HCT116 (cell line): ENCODE measurements at regions not wholly inside any gene's neighbourhood (a gene's known extent, or its start where the extent isn't known, plus 50 kb on each side); places are given as distances from the start of the nearest gene placed in this dataset.

Experiments
- ATAC-seq: fragments of 200-7000 bp; cut with Tn5 transposase; 2 replicates; pipeline ENCODE4 v1.9.1; 2020; ENCODE audit warnings: mild to moderate bottlenecking, moderate library complexity
- BruUV-seq: library from RNA; stranded (reverse); fragments of 400-500 nt; replicated peaks from 2 replicates; lab custom pipeline; 2021; lab: Mats Ljungman, UMichigan
- CTCF ChIA-PET: fragments of 300-600 bp; sonication (Branson Sonifier 250); formaldehyde crosslinking; loops from one replicate; lab custom pipeline; 2021; ENCODE audit warnings: antibody characterized with exemption; lab: Charles Lee
- POLR2A ChIA-PET: fragments of 300-600, 350-600 bp; sonication (Branson Sonifier 250); formaldehyde crosslinking; loops from one replicate; lab custom pipeline; 2021; ENCODE audit warnings: antibody characterized with exemption; lab: Charles Lee
- RAD21 ChIA-PET, 2 experiments: fragments of 300-600 bp; sonication (Branson Sonifier 250); formaldehyde crosslinking; loops; one replicate each; lab custom pipeline; 2023; ENCODE audit warnings: low total read pairs in 2 of 2; ENCODE audit not compliant: uncharacterized antibody in 2 of 2, unreplicated experiment in 2 of 2, low non-redundant PET in 1 of 2; lab: Charles Lee
- DNase-seq: peaks from one replicate; pipeline ENCODE4 v3.0.0-alpha.2; 2010; ENCODE audit warnings: low read depth, low spot score
- H2AFZ ChIP-seq: fragments of 200-600 bp; shearing (Covaris generic), sonication (generic); 2 replicates; pipeline ENCODE4 v1.6.1; 2017; ENCODE audit warnings: low read depth, mixed run types, mixed read lengths, antibody characterized with exemption, low read length; ENCODE audit not compliant: poor library complexity, severe bottlenecking
- H3K27ac ChIP-seq: 2 replicates; pipeline ENCODE4 v1.5.1; 2012; ENCODE audit warnings: low read depth, low read length
- H3K27me3 ChIP-seq: fragments of 200-600 bp; sonication (generic); 2 replicates; pipeline ENCODE4 v1.6.1; 2016; ENCODE audit warnings: mixed run types, low read length, mixed read lengths; ENCODE audit not compliant: insufficient read depth
- H3K36me3 ChIP-seq, 2 experiments: fragments of 200-500 bp in 1 of 2; fragments of 200-600 bp in 1 of 2; sonication (Bioruptor generic) in 1 of 2; sonication (generic) in 1 of 2; 2 replicates each; pipeline versions ENCODE4 v1.5.1 to v1.6.1; 2014 to 2016; ENCODE audit warnings: low read length in 2 of 2, inconsistent platforms in 1 of 2, mixed read lengths in 1 of 2, mixed run types in 1 of 2; ENCODE audit not compliant: insufficient read depth in 2 of 2, control insufficient read depth in 1 of 2
- H3K4me1 ChIP-seq, 2 experiments: fragments of 200-600 bp in 1 of 2; sonication (generic) in 1 of 2; 2 replicates each; pipeline versions ENCODE4 v1.5.1 to v1.6.1; 2012 to 2017; ENCODE audit warnings: low read length in 2 of 2, inconsistent platforms in 1 of 2, mild to moderate bottlenecking in 1 of 2, mixed read lengths in 1 of 2, mixed run types in 1 of 2, moderate library complexity in 1 of 2; ENCODE audit not compliant: insufficient read depth in 2 of 2, control insufficient read depth in 1 of 2
- H3K4me2 ChIP-seq: fragments of 200-600 bp; sonication (generic); 2 replicates; pipeline ENCODE4 v1.6.1; 2017; ENCODE audit warnings: mixed run types, low read length, mixed read lengths
- H3K4me3 ChIP-seq, 2 experiments: fragments of 200-600 bp in 1 of 2; sonication (generic) in 1 of 2; replicated peaks in 1 of 2; 2 replicates each; pipeline ENCODE4 v1.5.1; 2011 to 2016; ENCODE audit warnings: low read length in 2 of 2, control low read depth in 1 of 2, low read depth in 1 of 2, mild to moderate bottlenecking in 1 of 2, mixed read lengths in 1 of 2, mixed run types in 1 of 2
- H3K79me2 ChIP-seq: fragments of 200-600 bp; sonication (generic); 2 replicates; pipeline ENCODE4 v1.6.1; 2017; ENCODE audit warnings: mild to moderate bottlenecking, mixed run types, low read length, moderate library complexity, mixed read lengths; ENCODE audit not compliant: insufficient read depth
- H3K9ac ChIP-seq: fragments of 200-600 bp; sonication (generic); 2 replicates; pipeline ENCODE4 v1.6.1; 2016; ENCODE audit warnings: low read length, mixed read lengths
- H3K9me2 ChIP-seq: fragments of 200-600 bp; sonication (generic), shearing (Covaris generic); 2 replicates; pipeline ENCODE4 v1.6.1; 2017; ENCODE audit warnings: mixed run types, mild to moderate bottlenecking, moderate library complexity; ENCODE audit not compliant: insufficient read depth
- H3K9me3 ChIP-seq, 2 experiments: fragments of 200-500 bp in 1 of 2; fragments of 200-600 bp in 1 of 2; sonication (Bioruptor generic) in 1 of 2; sonication (generic) in 1 of 2; 2 replicates each; pipeline ENCODE4 v1.6.1; 2014 to 2017; ENCODE audit warnings: low read length in 2 of 2, mixed read lengths in 2 of 2, inconsistent platforms in 1 of 2, low read depth in 1 of 2, mild to moderate bottlenecking in 1 of 2, mixed run types in 1 of 2, moderate library complexity in 1 of 2; ENCODE audit not compliant: control insufficient read depth in 1 of 2, insufficient read depth in 1 of 2
- H4K20me1 ChIP-seq: fragments of 200-600 bp; sonication (generic), shearing (Covaris generic); 2 replicates; pipeline ENCODE4 v1.6.1; 2017; ENCODE audit warnings: mixed run types, mild to moderate bottlenecking, moderate library complexity; ENCODE audit not compliant: insufficient read depth
- CBX3 ChIP-seq: IDR thresholded peaks from 2 replicates; pipeline ENCODE4 v1.6.1; 2012; ENCODE audit warnings: low read depth
- EZH2 ChIP-seq: fragments of 200-600 bp; sonication (generic); IDR thresholded peaks from 2 replicates; pipeline ENCODE4 v1.6.1; 2017; ENCODE audit warnings: antibody characterized with exemption, mixed run types
- EZH2phosphoT487 ChIP-seq: fragments of 200-600 bp; IDR thresholded peaks from 2 replicates; pipeline ENCODE4 v1.6.1; 2018; ENCODE audit warnings: antibody characterized with exemption, borderline replicate concordance
- FOSL1 ChIP-seq: IDR thresholded peaks from 2 replicates; pipeline ENCODE4 v1.6.1; 2012; ENCODE audit warnings: low read depth
- JUND ChIP-seq: IDR thresholded peaks from 2 replicates; pipeline ENCODE4 v1.6.1; 2012
- RAD21 ChIP-seq: IDR thresholded peaks from 2 replicates; pipeline ENCODE4 v1.6.1; 2012; ENCODE audit warnings: low read depth, mild to moderate bottlenecking
- SRF ChIP-seq: IDR thresholded peaks from 2 replicates; pipeline ENCODE4 v1.6.1; 2012; ENCODE audit warnings: low read depth
- TCF7L2 ChIP-seq: IDR thresholded peaks from 2 replicates; pipeline ENCODE4 v1.7.0; 2011; ENCODE audit warnings: borderline replicate concordance, inconsistent platforms; ENCODE audit not compliant: insufficient read depth, insufficient read length; ENCODE audit errors: extremely low read depth
- YY1 ChIP-seq: IDR thresholded peaks from 2 replicates; pipeline ENCODE4 v1.6.1; 2011; ENCODE audit warnings: low read length, low read depth, moderate library complexity, mild to moderate bottlenecking; ENCODE audit not compliant: insufficient replicate concordance; ENCODE audit errors: extremely low read depth
- ZFX ChIP-seq: fragments of 450-650 bp; IDR thresholded peaks from 2 replicates; pipeline ENCODE4 v1.6.1; 2017
- ZNF274 ChIP-seq: fragments of 200-500 bp; sonication (Bioruptor generic); IDR thresholded peaks from 2 replicates; pipeline ENCODE4 v1.6.1; 2014; ENCODE audit warnings: mild to moderate bottlenecking, low read depth, low read length, inconsistent platforms
- intact Hi-C: fragments of 100-400 bp; cut with micrococcal nuclease; formaldehyde crosslinking; loops from 2 replicates; pipeline ENCODE4 v1.10.0; 2022
- TF ChIP-seq, protein P1 (sequence below): IDR thresholded peaks from 2 replicates; pipeline ENCODE4 v1.6.1; 2012
- TF ChIP-seq, protein P2 (sequence below), 3 experiments: fragments of 200-600 bp in 1 of 3; sonication (generic) in 1 of 3; IDR thresholded peaks in 2 of 3; conservative IDR thresholded peaks in 1 of 3; 2 replicates each; pipeline ENCODE4 v1.5.1; 2012 to 2017; ENCODE audit warnings: low read depth in 2 of 3, low read length in 2 of 3, antibody characterized with exemption in 1 of 3, borderline replicate concordance in 1 of 3, control low read depth in 1 of 3, mild to moderate bottlenecking in 1 of 3, mixed read lengths in 1 of 3, mixed run types in 1 of 3, moderate library complexity in 1 of 3; ENCODE audit not compliant: insufficient read depth in 1 of 3
- TF ChIP-seq, protein P3 (sequence below): IDR thresholded peaks from 2 replicates; pipeline ENCODE4 v1.6.1; 2011; ENCODE audit warnings: mild to moderate bottlenecking, low read length, moderate library complexity; ENCODE audit not compliant: insufficient replicate concordance; ENCODE audit errors: extremely low read depth

DNA sequence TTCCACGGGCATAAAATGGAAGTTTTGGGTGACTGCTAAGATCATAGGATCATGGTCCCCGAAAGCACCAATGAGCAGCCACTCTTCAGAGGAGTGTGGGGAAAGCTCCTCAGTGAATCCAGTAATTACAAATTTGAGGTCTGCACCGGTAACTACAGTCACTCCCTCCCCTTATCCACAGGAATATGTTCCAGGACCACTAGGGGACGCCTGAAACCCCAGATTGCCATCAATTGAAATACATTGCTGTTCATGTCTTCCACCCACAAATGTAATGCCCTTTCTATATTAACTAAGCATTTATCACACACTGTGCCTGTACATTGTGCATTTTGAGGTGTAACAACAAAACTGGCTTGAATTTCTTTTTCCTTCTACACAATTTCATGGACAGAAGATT, 447.9 kb upstream of the PFKP start:
- Histone ChIP-seq H3K4me1 (no peaks in the 10 kb centered on the region), H3K4me2 (no peak overlapping the region), H3K9ac (no peak overlapping the region), H3K27me3 (no peaks in the 10 kb centered on the region)
- CTCF ChIA-PET: no interaction called here
- intact Hi-C loops: no loop called here
- no peak for DNase-seq
- TF ChIP-seq, protein P1, sequence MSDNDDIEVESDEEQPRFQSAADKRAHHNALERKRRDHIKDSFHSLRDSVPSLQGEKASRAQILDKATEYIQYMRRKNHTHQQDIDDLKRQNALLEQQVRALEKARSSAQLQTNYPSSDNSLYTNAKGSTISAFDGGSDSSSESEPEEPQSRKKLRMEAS: no peak
- TF ChIP-seq EZH2 (no peak), ZFX (no peak), EZH2phosphoT487 (no peak), FOSL1 (no peak), ZNF274 (no peak)
- TF ChIP-seq, protein P2, sequence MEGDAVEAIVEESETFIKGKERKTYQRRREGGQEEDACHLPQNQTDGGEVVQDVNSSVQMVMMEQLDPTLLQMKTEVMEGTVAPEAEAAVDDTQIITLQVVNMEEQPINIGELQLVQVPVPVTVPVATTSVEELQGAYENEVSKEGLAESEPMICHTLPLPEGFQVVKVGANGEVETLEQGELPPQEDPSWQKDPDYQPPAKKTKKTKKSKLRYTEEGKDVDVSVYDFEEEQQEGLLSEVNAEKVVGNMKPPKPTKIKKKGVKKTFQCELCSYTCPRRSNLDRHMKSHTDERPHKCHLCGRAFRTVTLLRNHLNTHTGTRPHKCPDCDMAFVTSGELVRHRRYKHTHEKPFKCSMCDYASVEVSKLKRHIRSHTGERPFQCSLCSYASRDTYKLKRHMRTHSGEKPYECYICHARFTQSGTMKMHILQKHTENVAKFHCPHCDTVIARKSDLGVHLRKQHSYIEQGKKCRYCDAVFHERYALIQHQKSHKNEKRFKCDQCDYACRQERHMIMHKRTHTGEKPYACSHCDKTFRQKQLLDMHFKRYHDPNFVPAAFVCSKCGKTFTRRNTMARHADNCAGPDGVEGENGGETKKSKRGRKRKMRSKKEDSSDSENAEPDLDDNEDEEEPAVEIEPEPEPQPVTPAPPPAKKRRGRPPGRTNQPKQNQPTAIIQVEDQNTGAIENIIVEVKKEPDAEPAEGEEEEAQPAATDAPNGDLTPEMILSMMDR (IDR thresholded peaks at IDR 0.05 in 2 of 3, conservative IDR thresholded peaks at IDR 0.05 in 1 of 3; ENCODE audit: borderline replicate concordance in 1 of 3, insufficient read depth in 1 of 3, low read depth in 2 of 3, low read length in 2 of 3): peak in 1 of 3 experiments; percentile 33; a peak in 3 of 6 replicates
- TF ChIP-seq, all 23 proteins: peak for 1
- H3K27ac ChIP-seq: no peak overlapping the region
- no TSS peak for BruUV-seq
- ChIA-PET RAD21 (no interaction called here), POLR2A (no interaction called here)
- H3K4me3 ChIP-seq: no peak overlapping the region
- H3K9me3 ChIP-seq: peaks cover 8 to 9% of the 10 kb centered on the region in 2 experiments; a peak in 2 of 4 replicates
- H2AFZ ChIP-seq: no peak overlapping the region
- ATAC-seq: no peak
- no peaks in the 10 kb centered on the region for H3K36me3 ChIP-seq
- H4K20me1 ChIP-seq: no peaks in the 10 kb centered on the region
- no peaks in the 10 kb centered on the region for H3K79me2 ChIP-seq
- no peaks in the 10 kb centered on the region for H3K9me2 ChIP-seq

DNA sequence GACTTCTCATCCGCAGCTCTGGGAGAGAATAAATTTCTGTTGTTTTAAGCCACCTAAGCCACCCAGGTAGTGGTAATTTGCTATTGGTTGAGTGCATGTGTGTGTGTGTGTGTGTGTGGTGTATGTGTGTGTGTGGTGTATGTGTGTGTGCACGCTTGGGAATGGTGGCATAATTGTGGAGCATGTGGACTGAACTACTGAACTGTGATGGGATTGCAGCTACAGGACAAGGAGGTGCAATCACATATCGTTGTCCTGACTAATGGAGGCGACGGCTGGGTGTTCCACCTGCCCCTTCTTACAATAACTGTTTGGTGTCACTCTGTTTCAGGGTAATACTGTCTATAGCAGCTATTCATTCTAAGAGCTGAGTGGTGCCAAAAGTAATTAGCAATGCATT, 448.7 kb upstream of the PFKP start:
- no peak for TF ChIP-seq YY1
- TF ChIP-seq CBX3: no peak
- TF ChIP-seq, protein P2 (IDR thresholded peaks at IDR 0.05 in 2 of 3, conservative IDR thresholded peaks at IDR 0.05 in 1 of 3; ENCODE audit: borderline replicate concordance in 1 of 3, insufficient read depth in 1 of 3, low read depth in 2 of 3, low read length in 2 of 3): no peak
- TF ChIP-seq TCF7L2: no peak
- no peak for TF ChIP-seq JUND
- TF ChIP-seq, protein P3, sequence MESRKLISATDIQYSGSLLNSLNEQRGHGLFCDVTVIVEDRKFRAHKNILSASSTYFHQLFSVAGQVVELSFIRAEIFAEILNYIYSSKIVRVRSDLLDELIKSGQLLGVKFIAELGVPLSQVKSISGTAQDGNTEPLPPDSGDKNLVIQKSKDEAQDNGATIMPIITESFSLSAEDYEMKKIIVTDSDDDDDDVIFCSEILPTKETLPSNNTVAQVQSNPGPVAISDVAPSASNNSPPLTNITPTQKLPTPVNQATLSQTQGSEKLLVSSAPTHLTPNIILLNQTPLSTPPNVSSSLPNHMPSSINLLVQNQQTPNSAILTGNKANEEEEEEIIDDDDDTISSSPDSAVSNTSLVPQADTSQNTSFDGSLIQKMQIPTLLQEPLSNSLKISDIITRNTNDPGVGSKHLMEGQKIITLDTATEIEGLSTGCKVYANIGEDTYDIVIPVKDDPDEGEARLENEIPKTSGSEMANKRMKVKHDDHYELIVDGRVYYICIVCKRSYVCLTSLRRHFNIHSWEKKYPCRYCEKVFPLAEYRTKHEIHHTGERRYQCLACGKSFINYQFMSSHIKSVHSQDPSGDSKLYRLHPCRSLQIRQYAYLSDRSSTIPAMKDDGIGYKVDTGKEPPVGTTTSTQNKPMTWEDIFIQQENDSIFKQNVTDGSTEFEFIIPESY: no peak
- TF ChIP-seq RAD21: no peak
- TF ChIP-seq SRF: no peak
- TF ChIP-seq, all 23 proteins: peak for 0
- Histone ChIP-seq H3K9me3 (peaks cover 7 to 8% of the 10 kb centered on the region in 2 experiments; a peak in 2 of 4 replicates), H3K36me3 (no peaks in the 10 kb centered on the region), H4K20me1 (no peaks in the 10 kb centered on the region), H3K9me2 (no peaks in the 10 kb centered on the region), H3K27me3 (no peaks in the 10 kb centered on the region), H3K4me1 (no peaks in the 10 kb centered on the region), H3K4me2 (no peak overlapping the region), H3K79me2 (no peaks in the 10 kb centered on the region), H2AFZ (no peak overlapping the region), H3K9ac (no peak overlapping the region), H3K4me3 (no peak overlapping the region), H3K27ac (no peak overlapping the region)
- BruUV-seq: no TSS peak
- RAD21 ChIA-PET: no interaction called here
- POLR2A ChIA-PET: no interaction called here
- intact Hi-C loops: no loop called here
- ATAC-seq (no peak), DNase-seq (no peak)
- CTCF ChIA-PET: no interaction called here
